ENCODE measurements at regions not wholly inside any gene's neighbourhood (a gene's known extent, or its start where the extent isn't known, plus 50 kb on each side); places are given as distances from the start of the nearest gene placed in this dataset.

DNA sequence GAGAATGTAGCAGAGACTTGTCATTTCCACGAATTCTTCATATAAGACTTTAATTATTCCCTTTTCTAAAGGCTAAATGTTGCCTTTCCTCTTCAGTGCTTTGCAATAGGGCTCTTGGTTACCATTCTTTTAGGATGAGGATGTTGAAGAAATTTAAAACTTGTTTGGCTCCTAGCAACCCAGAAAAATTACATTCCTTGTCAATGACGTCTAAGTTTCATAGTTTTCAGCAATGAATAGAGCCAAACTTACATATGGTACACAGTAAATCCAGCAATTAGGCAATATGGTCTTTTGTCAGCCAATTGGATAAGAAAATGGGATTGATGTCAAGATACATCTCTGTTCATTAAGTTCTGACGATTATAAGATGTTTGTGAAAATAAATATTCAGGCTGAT is 1639.6 kb upstream of the PCDH10 start:
- no peaks in the 10 kb centered on the region for H3K4me1 Mint-ChIP-seq
- H3K9me3 ChIP-seq (ENCODE audit: control insufficient read depth in 2 of 2, low read length in 2 of 2): no peaks in the 10 kb centered on the region
- H3K27me3 ChIP-seq (ENCODE audit: control insufficient read depth, insufficient read depth, low read length): no peaks in the 10 kb centered on the region
- H3K4me1 ChIP-seq (ENCODE audit: control insufficient read depth, insufficient read depth, low read length, poor library complexity, severe bottlenecking): no peaks in the 10 kb centered on the region
- H3K9me3 Mint-ChIP-seq: peaks cover 0 to 20% (median 0%) of the 10 kb centered on the region in 7 donors
- H3K36me3 Mint-ChIP-seq: no peaks in the 10 kb centered on the region
- no peak overlapping the region for H3K4me3 ChIP-seq (ENCODE audit: low read depth, low read length)
- DNase-seq (no peak), ATAC-seq (ENCODE audit: low read depth in 2 of 2) (no peak)
- H3K27ac Mint-ChIP-seq: no peak overlapping the region
- H3K4me3 Mint-ChIP-seq: no peak overlapping the region
- H3K27me3 Mint-ChIP-seq: no peaks in the 10 kb centered on the region
- H3K27ac ChIP-seq (ENCODE audit: insufficient read depth, low read length, poor library complexity, severe bottlenecking): no peak overlapping the region
- H3K36me3 ChIP-seq (ENCODE audit: control insufficient read depth, insufficient read depth, low read length): no peaks in the 10 kb centered on the region

DNA sequence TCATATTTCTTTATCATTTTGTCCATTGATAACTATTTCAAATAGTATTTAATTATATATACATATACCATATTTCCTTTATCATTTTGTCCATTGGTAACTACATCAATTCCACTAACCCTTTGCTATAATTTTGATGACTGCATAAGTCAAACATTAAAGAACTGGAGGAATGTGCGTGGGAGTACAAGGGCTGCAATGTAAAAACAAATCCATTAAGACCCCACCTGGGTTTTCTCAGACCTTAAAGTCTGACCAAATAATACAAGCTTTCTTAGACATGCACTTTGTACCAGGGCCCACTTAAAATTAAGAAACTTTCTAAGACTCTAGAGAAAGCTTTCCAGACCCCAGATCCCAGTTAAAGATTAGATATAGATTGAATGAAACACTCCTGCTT is 1622.4 kb upstream of the PCDH10 start:
- ATAC-seq (ENCODE audit: low read depth in 2 of 2): no peak
- H3K4me1 Mint-ChIP-seq: no peaks in the 10 kb centered on the region
- no peaks in the 10 kb centered on the region for H3K27me3 Mint-ChIP-seq
- DNase-seq: no peak
- H3K27ac Mint-ChIP-seq: no peak overlapping the region
- Histone ChIP-seq H3K27ac (ENCODE audit: insufficient read depth, low read length, poor library complexity, severe bottlenecking) (no peak overlapping the region), H3K27me3 (ENCODE audit: control insufficient read depth, insufficient read depth, low read length) (no peaks in the 10 kb centered on the region), H3K4me1 (ENCODE audit: control insufficient read depth, insufficient read depth, low read length, poor library complexity, severe bottlenecking) (no peaks in the 10 kb centered on the region), H3K9me3 (ENCODE audit: control insufficient read depth in 2 of 2, low read length in 2 of 2) (peaks cover 0 to 4% of the 10 kb centered on the region in 2 experiments), H3K36me3 (ENCODE audit: control insufficient read depth, insufficient read depth, low read length) (no peaks in the 10 kb centered on the region), H3K4me3 (ENCODE audit: low read depth, low read length) (no peak overlapping the region)
- no peaks in the 10 kb centered on the region for H3K36me3 Mint-ChIP-seq
- no peak overlapping the region for H3K4me3 Mint-ChIP-seq
- peaks cover 0 to 13% (median 6%) of the 10 kb centered on the region in 7 donors for H3K9me3 Mint-ChIP-seq

GRCh38 chr4:131531087-131531486 is 1618.0 kb upstream of the PCDH10 start:
- no peaks in the 10 kb centered on the region for H3K27me3 ChIP-seq (ENCODE audit: control insufficient read depth, insufficient read depth, low read length)
- no peaks in the 10 kb centered on the region for H3K36me3 ChIP-seq (ENCODE audit: control insufficient read depth, insufficient read depth, low read length)
- ATAC-seq (ENCODE audit: low read depth in 2 of 2) (no peak), DNase-seq (no peak)
- Mint-ChIP-seq H3K4me3 (no peak overlapping the region), H3K27ac (no peak overlapping the region), H3K4me1 (no peaks in the 10 kb centered on the region), H3K9me3 (peaks cover 0 to 13% (median 3%) of the 10 kb centered on the region in 7 donors), H3K36me3 (no peaks in the 10 kb centered on the region), H3K27me3 (no peaks in the 10 kb centered on the region)
- no peak overlapping the region for H3K27ac ChIP-seq (ENCODE audit: insufficient read depth, low read length, poor library complexity, severe bottlenecking)
- no peak overlapping the region for H3K4me3 ChIP-seq (ENCODE audit: low read depth, low read length)
- H3K9me3 ChIP-seq (ENCODE audit: control insufficient read depth in 2 of 2, low read length in 2 of 2): no peaks in the 10 kb centered on the region
- no peaks in the 10 kb centered on the region for H3K4me1 ChIP-seq (ENCODE audit: control insufficient read depth, insufficient read depth, low read length, poor library complexity, severe bottlenecking)

DNA sequence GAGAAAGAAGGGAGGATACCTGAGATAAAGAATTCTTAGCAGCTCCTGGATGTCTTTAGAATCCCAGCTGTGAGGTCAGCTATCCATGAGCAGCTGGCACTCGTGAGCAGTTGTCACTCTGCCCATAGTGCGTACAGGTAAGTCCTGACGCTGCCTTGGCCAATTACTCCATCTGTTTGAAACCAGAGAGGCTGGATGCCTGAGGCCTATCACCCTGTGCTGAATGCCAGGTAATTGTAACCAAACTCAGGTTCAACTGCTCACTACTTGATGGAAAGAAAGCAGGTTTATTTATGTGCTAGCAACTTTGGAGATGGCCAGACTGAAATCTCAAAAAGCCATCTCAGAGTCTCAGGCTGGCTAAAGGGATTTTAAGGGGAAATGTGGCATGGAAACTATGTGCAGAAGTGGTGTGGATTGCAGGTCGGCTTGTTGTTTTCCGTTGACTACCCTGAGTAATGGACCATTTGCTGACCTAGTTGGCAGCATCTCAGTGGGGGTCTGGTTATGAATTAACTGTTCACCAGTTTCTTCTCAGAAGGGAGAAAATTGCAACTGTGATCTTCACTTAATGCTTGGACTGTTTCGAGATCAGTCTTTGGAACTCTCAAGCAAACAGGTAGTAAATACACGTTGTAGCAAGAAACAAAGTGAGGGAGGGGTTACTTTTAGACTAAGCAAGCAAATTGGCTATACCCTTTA is 1614.0 kb upstream of the PCDH10 start:
- no peaks in the 10 kb centered on the region for H3K4me1 Mint-ChIP-seq
- DNase-seq (no peak), ATAC-seq (ENCODE audit: low read depth in 2 of 2) (no peak)
- no peak overlapping the region for H3K4me3 Mint-ChIP-seq
- no peaks in the 10 kb centered on the region for H3K36me3 Mint-ChIP-seq
- H3K9me3 Mint-ChIP-seq: peaks cover 0 to 10% (median 6%) of the 10 kb centered on the region in 7 donors
- H3K27ac Mint-ChIP-seq: no peak overlapping the region
- H3K27me3 Mint-ChIP-seq: no peaks in the 10 kb centered on the region
- peaks cover 0 to 4% of the 10 kb centered on the region in 2 experiments for H3K9me3 ChIP-seq (ENCODE audit: control insufficient read depth in 2 of 2, low read length in 2 of 2)
- no peaks in the 10 kb centered on the region for H3K36me3 ChIP-seq (ENCODE audit: control insufficient read depth, insufficient read depth, low read length)
- no peak overlapping the region for H3K4me3 ChIP-seq (ENCODE audit: low read depth, low read length)
- H3K27me3 ChIP-seq (ENCODE audit: control insufficient read depth, insufficient read depth, low read length): no peaks in the 10 kb centered on the region
- no peaks in the 10 kb centered on the region for H3K4me1 ChIP-seq (ENCODE audit: control insufficient read depth, insufficient read depth, low read length, poor library complexity, severe bottlenecking)
- no peak overlapping the region for H3K27ac ChIP-seq (ENCODE audit: insufficient read depth, low read length, poor library complexity, severe bottlenecking)

- DNase-seq (no peak), ATAC-seq (ENCODE audit: low read depth in 2 of 2) (no peak)
- Mint-ChIP-seq H3K4me3 (no peak overlapping the region), H3K9me3 (peaks cover 0 to 6% (median 0%) of the 10 kb centered on the region in 7 donors), H3K36me3 (no peaks in the 10 kb centered on the region), H3K27me3 (no peaks in the 10 kb centered on the region), H3K27ac (no peak overlapping the region), H3K4me1 (no peaks in the 10 kb centered on the region)
- H3K9me3 ChIP-seq (ENCODE audit: control insufficient read depth in 2 of 2, low read length in 2 of 2): peaks cover 0 to 4% of the 10 kb centered on the region in 2 experiments
- H3K27me3 ChIP-seq (ENCODE audit: control insufficient read depth, insufficient read depth, low read length): no peaks in the 10 kb centered on the region
- H3K36me3 ChIP-seq (ENCODE audit: control insufficient read depth, insufficient read depth, low read length): no peaks in the 10 kb centered on the region
- no peak overlapping the region for H3K4me3 ChIP-seq (ENCODE audit: low read depth, low read length)
- no peaks in the 10 kb centered on the region for H3K4me1 ChIP-seq (ENCODE audit: control insufficient read depth, insufficient read depth, low read length, poor library complexity, severe bottlenecking)
- no peak overlapping the region for H3K27ac ChIP-seq (ENCODE audit: insufficient read depth, low read length, poor library complexity, severe bottlenecking)
Observed at GRCh38 chr4:131540256-131540655, 1608.8 kb upstream of the PCDH10 start.

DNA sequence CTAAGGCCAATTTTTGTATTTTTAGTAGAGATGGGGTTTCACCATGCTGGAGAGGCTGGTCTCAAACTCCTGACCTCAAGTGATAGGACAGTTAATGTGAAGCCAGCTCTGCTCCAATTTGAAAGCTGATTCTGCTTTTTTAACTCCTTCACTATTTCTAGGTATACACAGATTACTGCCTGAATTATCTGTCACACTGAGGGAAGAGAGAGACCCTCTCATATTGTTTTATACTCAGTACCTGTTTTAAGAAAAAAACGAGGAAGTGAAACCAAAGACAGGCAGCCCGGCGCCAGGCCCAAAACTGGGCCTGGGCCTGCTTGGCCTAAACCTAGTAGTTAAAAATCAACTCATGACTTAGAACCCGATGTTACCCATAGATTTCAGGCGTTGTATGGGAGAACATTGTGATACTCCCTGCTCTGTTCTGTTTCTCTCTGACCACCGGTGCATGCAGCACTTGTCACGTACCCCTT is 1601.5 kb upstream of the PCDH10 start:
- no peaks in the 10 kb centered on the region for H3K4me1 Mint-ChIP-seq
- H3K4me3 ChIP-seq (ENCODE audit: low read depth, low read length): no peak overlapping the region

DNA sequence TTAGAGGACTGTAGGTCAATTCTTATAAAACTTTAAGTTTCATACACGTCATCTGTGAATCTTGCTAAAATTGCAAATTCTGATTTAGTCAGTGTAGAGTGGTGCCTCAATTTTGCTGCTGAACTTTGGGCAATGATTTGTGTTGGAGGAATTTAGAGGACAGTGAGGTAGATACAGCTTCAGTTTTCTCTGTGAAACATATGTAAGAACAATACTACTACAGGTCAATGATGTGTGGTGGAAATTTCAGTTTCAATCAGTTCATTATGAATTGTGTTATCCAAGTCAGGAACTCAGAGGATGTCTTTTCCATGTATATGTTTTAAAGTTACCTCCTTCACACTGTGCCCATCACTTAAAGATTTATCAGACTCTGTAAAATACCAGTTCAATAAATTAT is 1597.8 kb upstream of the PCDH10 start:
- H3K4me1 ChIP-seq (ENCODE audit: control insufficient read depth, insufficient read depth, low read length, poor library complexity, severe bottlenecking): no peaks in the 10 kb centered on the region
- H3K9me3 ChIP-seq (ENCODE audit: control insufficient read depth in 2 of 2, low read length in 2 of 2): no peaks in the 10 kb centered on the region
- H3K4me1 Mint-ChIP-seq: no peaks in the 10 kb centered on the region
- no peak overlapping the region for H3K4me3 ChIP-seq (ENCODE audit: low read depth, low read length)
- DNase-seq: no peak
- H3K4me3 Mint-ChIP-seq: no peak overlapping the region
- no peaks in the 10 kb centered on the region for H3K36me3 Mint-ChIP-seq
- no peaks in the 10 kb centered on the region for H3K27me3 Mint-ChIP-seq
- H3K27ac Mint-ChIP-seq: no peak overlapping the region
- no peaks in the 10 kb centered on the region for H3K27me3 ChIP-seq (ENCODE audit: control insufficient read depth, insufficient read depth, low read length)
- no peak overlapping the region for H3K27ac ChIP-seq (ENCODE audit: insufficient read depth, low read length, poor library complexity, severe bottlenecking)
- ATAC-seq (ENCODE audit: low read depth in 2 of 2): no peak
- peaks cover 0 to 17% (median 5%) of the 10 kb centered on the region in 7 donors for H3K9me3 Mint-ChIP-seq
- no peaks in the 10 kb centered on the region for H3K36me3 ChIP-seq (ENCODE audit: control insufficient read depth, insufficient read depth, low read length)

More for the DNA sequence above, 1601.5 kb upstream of the PCDH10 start:
- Histone ChIP-seq H3K4me1 (ENCODE audit: control insufficient read depth, insufficient read depth, low read length, poor library complexity, severe bottlenecking) (no peaks in the 10 kb centered on the region), H3K36me3 (ENCODE audit: control insufficient read depth, insufficient read depth, low read length) (no peaks in the 10 kb centered on the region), H3K27me3 (ENCODE audit: control insufficient read depth, insufficient read depth, low read length) (no peaks in the 10 kb centered on the region), H3K9me3 (ENCODE audit: control insufficient read depth in 2 of 2, low read length in 2 of 2) (no peaks in the 10 kb centered on the region), H3K27ac (ENCODE audit: insufficient read depth, low read length, poor library complexity, severe bottlenecking) (no peak overlapping the region)
- DNase-seq: no peak
- Mint-ChIP-seq H3K27ac (no peak overlapping the region), H3K27me3 (no peaks in the 10 kb centered on the region), H3K4me3 (no peak overlapping the region), H3K36me3 (no peaks in the 10 kb centered on the region), H3K9me3 (peaks cover 0 to 19% (median 3%) of the 10 kb centered on the region in 7 donors)
- ATAC-seq (ENCODE audit: low read depth in 2 of 2): no peak

DNA sequence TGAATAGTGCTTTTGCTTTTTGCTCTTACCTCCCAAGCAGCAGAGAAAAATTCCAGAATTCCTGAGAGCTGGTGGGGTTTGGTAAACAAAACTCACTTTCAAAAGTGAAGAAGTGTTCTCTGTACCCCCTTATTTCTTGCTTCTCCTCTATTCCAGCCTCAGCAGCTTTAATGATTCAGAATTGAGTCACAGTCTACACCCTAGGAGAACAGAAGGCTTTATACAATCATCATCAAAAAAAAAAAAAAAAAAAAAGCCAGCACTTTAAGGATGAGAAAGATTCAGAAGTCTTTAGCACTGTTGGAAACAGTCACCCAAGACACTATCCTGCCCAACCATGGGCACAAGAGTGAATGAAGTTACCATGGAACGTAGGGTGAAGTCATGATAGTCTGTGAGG is 1583.1 kb upstream of the PCDH10 start:
- Mint-ChIP-seq H3K4me1 (no peaks in the 10 kb centered on the region), H3K27ac (no peak overlapping the region), H3K4me3 (no peak overlapping the region), H3K36me3 (no peaks in the 10 kb centered on the region), H3K9me3 (peaks cover 2 to 29% (median 7%) of the 10 kb centered on the region in 7 donors), H3K27me3 (no peaks in the 10 kb centered on the region)
- Histone ChIP-seq H3K27ac (ENCODE audit: insufficient read depth, low read length, poor library complexity, severe bottlenecking) (no peak overlapping the region), H3K4me3 (ENCODE audit: low read depth, low read length) (no peak overlapping the region), H3K27me3 (ENCODE audit: control insufficient read depth, insufficient read depth, low read length) (no peaks in the 10 kb centered on the region), H3K9me3 (ENCODE audit: control insufficient read depth in 2 of 2, low read length in 2 of 2) (peaks cover 3 to 24% of the 10 kb centered on the region in 2 experiments), H3K36me3 (ENCODE audit: control insufficient read depth, insufficient read depth, low read length) (no peaks in the 10 kb centered on the region), H3K4me1 (ENCODE audit: control insufficient read depth, insufficient read depth, low read length, poor library complexity, severe bottlenecking) (no peaks in the 10 kb centered on the region)
- ATAC-seq (ENCODE audit: low read depth in 2 of 2): no peak
- no peak for DNase-seq

Measured in CD4-positive, CD25-positive, alpha-beta regulatory T cell (primary cell).